ENCODE measurements at regions not wholly inside any gene's neighbourhood (a gene's known extent, or its start where the extent isn't known, plus 50 kb on each side); places are given as distances from the start of the nearest gene placed in this dataset.
A peak's percentile ranks its signal among the peaks of the same experiment; 100 is the strongest.

DNA sequence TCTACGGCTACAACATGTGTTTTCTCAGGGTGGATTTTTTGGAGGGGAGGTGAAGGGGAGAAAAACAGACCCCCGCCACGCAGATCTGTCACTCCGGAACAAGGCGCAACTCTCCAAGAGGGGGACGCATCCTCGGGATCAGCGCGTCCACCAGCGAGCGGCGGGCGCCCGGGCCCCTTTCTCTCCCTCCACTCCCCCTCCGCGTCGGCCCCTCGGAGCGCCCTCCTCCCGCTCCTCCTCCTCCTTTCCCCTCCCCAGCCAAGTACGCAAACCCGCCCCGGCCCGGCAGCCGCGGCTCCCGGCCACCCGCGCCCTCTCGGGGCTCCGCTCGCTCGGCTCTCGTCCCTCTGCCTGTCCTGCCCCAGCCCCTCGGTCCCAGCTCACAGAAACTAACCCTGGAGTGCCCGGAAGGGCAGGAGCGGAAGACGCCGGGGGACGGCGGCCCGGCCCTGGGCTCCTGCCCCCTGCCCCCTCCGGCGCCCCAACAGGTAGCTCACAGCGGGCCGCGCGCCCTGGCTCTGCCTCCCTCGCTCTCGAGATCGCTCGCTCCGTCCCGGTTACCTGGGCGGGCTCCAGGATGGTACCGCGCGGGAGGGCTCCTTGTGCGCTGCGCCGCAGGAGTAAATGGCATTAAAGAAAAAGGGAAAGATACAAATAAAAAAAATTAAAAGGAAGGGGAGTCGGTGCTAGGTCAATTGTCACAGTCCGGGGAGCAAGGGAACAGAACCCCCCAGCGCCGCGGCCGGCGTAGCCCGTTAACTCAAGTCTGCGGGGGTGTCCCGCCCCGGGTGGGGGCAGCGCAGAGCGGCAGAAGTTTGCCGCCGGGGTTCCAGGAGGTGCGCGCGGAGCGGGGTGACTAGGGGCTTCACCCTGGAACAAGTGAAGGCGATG, 131.4 kb upstream of the C11orf58 start:
- H3K79me2 ChIP-seq (ENCODE audit: insufficient read depth, low read length) = no peaks in the 10 kb centered on the region
- CTCF ChIA-PET = interaction anchor here (0.9 to 1.6 kb wide), 4 partner anchors 663 to 958 kb away, joined by 3 to 4 read pairs (median 3); no protein-coding TSS in a partner anchor

More for the DNA sequence above, 131.4 kb upstream of the C11orf58 start:
- RAD21 ChIA-PET (ENCODE audit: low non-redundant PET in 1 of 2, low total read pairs in 2 of 2, uncharacterized antibody in 2 of 2, unreplicated experiment in 2 of 2) = no interaction called here
- H3K4me2 ChIP-seq (ENCODE audit: low read length) = peak overlapping the region; percentile 89
- H3K9me2 ChIP-seq (ENCODE audit: insufficient read depth) = no peaks in the 10 kb centered on the region
- intact Hi-C loops (cut with micrococcal nuclease) = loop anchor here (2.0 to 10.0 kb wide), 2 partner anchors 1280 to 1702 kb away; no protein-coding TSS in a partner anchor
- TF ChIP-seq CTCF (IDR thresholded peaks at IDR 0.05 in 2 of 3, conservative IDR thresholded peaks at IDR 0.05 in 1 of 3; ENCODE audit: borderline replicate concordance in 1 of 3, insufficient read depth in 1 of 3, low read depth in 2 of 3, low read length in 2 of 3) (no peak), EGR1 (IDR thresholded peaks at IDR 0.05; ENCODE audit: low read depth) (0 out of 2 replicates have a peak, but pooled peaks have one; percentile 19), EZH2 (IDR thresholded peaks at IDR 0.05) (peak; percentile 99; the same call in 1 of the 2 replicates), CBX3 (IDR thresholded peaks at IDR 0.05; ENCODE audit: low read depth) (no peak), POLR2A (IDR thresholded peaks at IDR 0.05; ENCODE audit: borderline replicate concordance, extremely low read depth, insufficient read depth, insufficient read length) (no peak), SIN3A (IDR thresholded peaks at IDR 0.05; ENCODE audit: low read depth) (no peak), EZH2phosphoT487 (IDR thresholded peaks at IDR 0.05; ENCODE audit: borderline replicate concordance) (peak; percentile 95; the same call in 1 of the 2 replicates), CEBPB (IDR thresholded peaks at IDR 0.05; ENCODE audit: low read depth) (no peak), FOSL1 (IDR thresholded peaks at IDR 0.05; ENCODE audit: low read depth) (no peak), YY1 (IDR thresholded peaks at IDR 0.05; ENCODE audit: extremely low read depth, insufficient replicate concordance, low read depth, low read length) (no peak), ZNF274 (IDR thresholded peaks at IDR 0.05; ENCODE audit: low read depth, low read length) (no peak), SP1 (IDR thresholded peaks at IDR 0.05; ENCODE audit: low read depth) (no peak)
- no peak overlapping the region for H3K9ac ChIP-seq (ENCODE audit: low read length)
- peaks cover 25 to 37% of the 10 kb centered on the region in 2 experiments for H3K4me1 ChIP-seq (ENCODE audit: control insufficient read depth in 1 of 2, insufficient read depth in 2 of 2, low read length in 2 of 2)
- peak overlapping the region; percentile 97 for H2AFZ ChIP-seq (ENCODE audit: low read depth, low read length, poor library complexity, severe bottlenecking)
- no TSS peak for BruUV-seq (replicated peaks)
- ATAC-seq (peak; percentile 20), DNase-seq (ENCODE audit: low read depth, low spot score) (no peak)
- POLR2A ChIA-PET = no interaction called here
- H3K27ac ChIP-seq (ENCODE audit: low read depth, low read length) = no peak overlapping the region
- H3K27me3 ChIP-seq (ENCODE audit: insufficient read depth, low read length) = peaks cover 54% of the 10 kb centered on the region
- peak overlapping the region; percentile 48 to 57 for H3K4me3 ChIP-seq (replicated peaks in 1 of 2; ENCODE audit: low read depth in 1 of 2, low read length in 2 of 2)
- H3K9me3 ChIP-seq (ENCODE audit: control insufficient read depth in 1 of 2, insufficient read depth in 1 of 2, low read depth in 1 of 2, low read length in 2 of 2) = no peaks in the 10 kb centered on the region
- no peaks in the 10 kb centered on the region for H3K36me3 ChIP-seq (ENCODE audit: control insufficient read depth in 1 of 2, insufficient read depth in 2 of 2, low read length in 2 of 2)
- H4K20me1 ChIP-seq (ENCODE audit: insufficient read depth) = no peaks in the 10 kb centered on the region

All from HCT116 (cell line).